ENCODE measurements at regions not wholly inside any gene's neighbourhood (a gene's known extent, or its start where the extent isn't known, plus 50 kb on each side); places are given as distances from the start of the nearest gene placed in this dataset.

GRCh38 chr7:86155623-86156022 is 488.1 kb upstream of the GRM3 start:
- Histone ChIP-seq H3K4me3 (replicated peaks in 1 of 2; ENCODE audit: low read depth in 1 of 2, low read length in 2 of 2) (no peak overlapping the region), H3K79me2 (ENCODE audit: insufficient read depth, low read length) (no peaks in the 10 kb centered on the region), H2AFZ (ENCODE audit: low read depth, low read length, poor library complexity, severe bottlenecking) (no peak overlapping the region), H3K9me3 (ENCODE audit: control insufficient read depth in 1 of 2, insufficient read depth in 1 of 2, low read depth in 1 of 2, low read length in 2 of 2) (no peaks in the 10 kb centered on the region), H3K9me2 (ENCODE audit: insufficient read depth) (no peaks in the 10 kb centered on the region), H4K20me1 (ENCODE audit: insufficient read depth) (no peaks in the 10 kb centered on the region), H3K27me3 (ENCODE audit: insufficient read depth, low read length) (no peaks in the 10 kb centered on the region), H3K27ac (ENCODE audit: low read depth, low read length) (no peak overlapping the region), H3K36me3 (ENCODE audit: control insufficient read depth in 1 of 2, insufficient read depth in 2 of 2, low read length in 2 of 2) (no peaks in the 10 kb centered on the region), H3K9ac (ENCODE audit: low read length) (no peak overlapping the region), H3K4me1 (ENCODE audit: control insufficient read depth in 1 of 2, insufficient read depth in 2 of 2, low read length in 2 of 2) (no peaks in the 10 kb centered on the region), H3K4me2 (ENCODE audit: low read length) (no peak overlapping the region)
- ChIA-PET POLR2A (no interaction called here), CTCF (no interaction called here), RAD21 (ENCODE audit: low non-redundant PET in 1 of 2, low total read pairs in 2 of 2, uncharacterized antibody in 2 of 2, unreplicated experiment in 2 of 2) (no interaction called here)
- TF ChIP-seq RAD21 (IDR thresholded peaks at IDR 0.05; ENCODE audit: low read depth) (no peak), MAX (IDR thresholded peaks at IDR 0.05) (no peak), EGR1 (IDR thresholded peaks at IDR 0.05; ENCODE audit: low read depth) (no peak), FOSL1 (IDR thresholded peaks at IDR 0.05; ENCODE audit: low read depth) (no peak)
- no peak for DNase-seq (ENCODE audit: low read depth, low spot score)
- no TSS peak for BruUV-seq (replicated peaks)
- no peak for ATAC-seq
- intact Hi-C loops (cut with micrococcal nuclease) = no loop called here

GRCh38 chr7:86152926-86153325 is 490.8 kb upstream of the GRM3 start:
- BruUV-seq (replicated peaks) = no TSS peak
- ChIA-PET CTCF (no interaction called here), POLR2A (no interaction called here), RAD21 (ENCODE audit: low non-redundant PET in 1 of 2, low total read pairs in 2 of 2, uncharacterized antibody in 2 of 2, unreplicated experiment in 2 of 2) (no interaction called here)
- 0 out of 4 replicates have a peak, but pooled peaks cover 0 to 4% of the 10 kb centered on the region in 2 experiments for H3K4me1 ChIP-seq (ENCODE audit: control insufficient read depth in 1 of 2, insufficient read depth in 2 of 2, low read length in 2 of 2)
- no peaks in the 10 kb centered on the region for H3K27me3 ChIP-seq (ENCODE audit: insufficient read depth, low read length)
- no peak overlapping the region for H3K9ac ChIP-seq (ENCODE audit: low read length)
- H3K4me3 ChIP-seq (replicated peaks in 1 of 2; ENCODE audit: low read depth in 1 of 2, low read length in 2 of 2) = no peak overlapping the region
- H3K9me2 ChIP-seq (ENCODE audit: insufficient read depth) = no peaks in the 10 kb centered on the region
- ATAC-seq (no peak), DNase-seq (ENCODE audit: low read depth, low spot score) (no peak)
- H3K79me2 ChIP-seq (ENCODE audit: insufficient read depth, low read length) = no peaks in the 10 kb centered on the region
- TF ChIP-seq, protein P1, sequence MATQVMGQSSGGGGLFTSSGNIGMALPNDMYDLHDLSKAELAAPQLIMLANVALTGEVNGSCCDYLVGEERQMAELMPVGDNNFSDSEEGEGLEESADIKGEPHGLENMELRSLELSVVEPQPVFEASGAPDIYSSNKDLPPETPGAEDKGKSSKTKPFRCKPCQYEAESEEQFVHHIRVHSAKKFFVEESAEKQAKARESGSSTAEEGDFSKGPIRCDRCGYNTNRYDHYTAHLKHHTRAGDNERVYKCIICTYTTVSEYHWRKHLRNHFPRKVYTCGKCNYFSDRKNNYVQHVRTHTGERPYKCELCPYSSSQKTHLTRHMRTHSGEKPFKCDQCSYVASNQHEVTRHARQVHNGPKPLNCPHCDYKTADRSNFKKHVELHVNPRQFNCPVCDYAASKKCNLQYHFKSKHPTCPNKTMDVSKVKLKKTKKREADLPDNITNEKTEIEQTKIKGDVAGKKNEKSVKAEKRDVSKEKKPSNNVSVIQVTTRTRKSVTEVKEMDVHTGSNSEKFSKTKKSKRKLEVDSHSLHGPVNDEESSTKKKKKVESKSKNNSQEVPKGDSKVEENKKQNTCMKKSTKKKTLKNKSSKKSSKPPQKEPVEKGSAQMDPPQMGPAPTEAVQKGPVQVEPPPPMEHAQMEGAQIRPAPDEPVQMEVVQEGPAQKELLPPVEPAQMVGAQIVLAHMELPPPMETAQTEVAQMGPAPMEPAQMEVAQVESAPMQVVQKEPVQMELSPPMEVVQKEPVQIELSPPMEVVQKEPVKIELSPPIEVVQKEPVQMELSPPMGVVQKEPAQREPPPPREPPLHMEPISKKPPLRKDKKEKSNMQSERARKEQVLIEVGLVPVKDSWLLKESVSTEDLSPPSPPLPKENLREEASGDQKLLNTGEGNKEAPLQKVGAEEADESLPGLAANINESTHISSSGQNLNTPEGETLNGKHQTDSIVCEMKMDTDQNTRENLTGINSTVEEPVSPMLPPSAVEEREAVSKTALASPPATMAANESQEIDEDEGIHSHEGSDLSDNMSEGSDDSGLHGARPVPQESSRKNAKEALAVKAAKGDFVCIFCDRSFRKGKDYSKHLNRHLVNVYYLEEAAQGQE (IDR thresholded peaks at IDR 0.05; ENCODE audit: low read depth) = no peak
- TF ChIP-seq CEBPB (IDR thresholded peaks at IDR 0.05; ENCODE audit: low read depth) (no peak), ELF1 (IDR thresholded peaks at IDR 0.05; ENCODE audit: borderline replicate concordance, low read depth) (no peak), TCF7L2 (IDR thresholded peaks at IDR 0.05; ENCODE audit: borderline replicate concordance, extremely low read depth, insufficient read depth, insufficient read length) (no peak), JUND (IDR thresholded peaks at IDR 0.05) (no peak), EZH2phosphoT487 (IDR thresholded peaks at IDR 0.05; ENCODE audit: borderline replicate concordance) (no peak), ZFX (IDR thresholded peaks at IDR 0.05) (no peak), MAX (IDR thresholded peaks at IDR 0.05) (no peak), SP1 (IDR thresholded peaks at IDR 0.05; ENCODE audit: low read depth) (no peak)
- TF ChIP-seq, protein P2, sequence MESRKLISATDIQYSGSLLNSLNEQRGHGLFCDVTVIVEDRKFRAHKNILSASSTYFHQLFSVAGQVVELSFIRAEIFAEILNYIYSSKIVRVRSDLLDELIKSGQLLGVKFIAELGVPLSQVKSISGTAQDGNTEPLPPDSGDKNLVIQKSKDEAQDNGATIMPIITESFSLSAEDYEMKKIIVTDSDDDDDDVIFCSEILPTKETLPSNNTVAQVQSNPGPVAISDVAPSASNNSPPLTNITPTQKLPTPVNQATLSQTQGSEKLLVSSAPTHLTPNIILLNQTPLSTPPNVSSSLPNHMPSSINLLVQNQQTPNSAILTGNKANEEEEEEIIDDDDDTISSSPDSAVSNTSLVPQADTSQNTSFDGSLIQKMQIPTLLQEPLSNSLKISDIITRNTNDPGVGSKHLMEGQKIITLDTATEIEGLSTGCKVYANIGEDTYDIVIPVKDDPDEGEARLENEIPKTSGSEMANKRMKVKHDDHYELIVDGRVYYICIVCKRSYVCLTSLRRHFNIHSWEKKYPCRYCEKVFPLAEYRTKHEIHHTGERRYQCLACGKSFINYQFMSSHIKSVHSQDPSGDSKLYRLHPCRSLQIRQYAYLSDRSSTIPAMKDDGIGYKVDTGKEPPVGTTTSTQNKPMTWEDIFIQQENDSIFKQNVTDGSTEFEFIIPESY (IDR thresholded peaks at IDR 0.05; ENCODE audit: extremely low read depth, insufficient replicate concordance, low read length) = no peak
- no peaks in the 10 kb centered on the region for H4K20me1 ChIP-seq (ENCODE audit: insufficient read depth)
- no peak overlapping the region for H2AFZ ChIP-seq (ENCODE audit: low read depth, low read length, poor library complexity, severe bottlenecking)
- no peak overlapping the region for H3K27ac ChIP-seq (ENCODE audit: low read depth, low read length)
- intact Hi-C loops (cut with micrococcal nuclease) = no loop called here
- no peaks in the 10 kb centered on the region for H3K9me3 ChIP-seq (ENCODE audit: control insufficient read depth in 1 of 2, insufficient read depth in 1 of 2, low read depth in 1 of 2, low read length in 2 of 2)
- H3K36me3 ChIP-seq (ENCODE audit: control insufficient read depth in 1 of 2, insufficient read depth in 2 of 2, low read length in 2 of 2) = no peaks in the 10 kb centered on the region
- H3K4me2 ChIP-seq (ENCODE audit: low read length) = no peak overlapping the region
